ENCODE measurements at regions not wholly inside any gene's neighbourhood (a gene's known extent, or its start where the extent isn't known, plus 50 kb on each side); places are given as distances from the start of the nearest gene placed in this dataset.

DNA sequence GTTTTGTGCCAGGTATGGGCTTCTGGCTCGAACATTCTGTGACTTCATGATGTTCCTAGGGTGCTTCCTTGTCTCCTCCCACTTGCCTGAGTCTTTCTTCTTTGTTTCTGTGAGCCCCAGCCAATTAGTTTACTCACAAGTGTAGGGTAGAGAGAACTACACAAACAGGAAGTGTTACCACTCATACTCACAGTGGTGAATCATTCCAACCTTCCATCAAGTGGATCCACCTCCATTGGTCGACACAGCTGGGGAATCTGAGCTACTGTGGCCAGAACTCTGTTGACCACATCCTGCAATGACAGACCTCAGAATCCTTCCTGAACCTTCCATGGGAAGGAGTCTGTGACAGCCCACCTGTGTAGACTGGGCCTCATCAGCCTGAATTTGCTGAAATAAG lies 76.8 kb downstream of the UNC5CL start:
- DNase-seq, result peak in 1 of 9 donors; percentile 42
- H3K27ac ChIP-seq (ENCODE audit: low read depth, low read length), result no peak overlapping the region
- Mint-ChIP-seq H3K27me3 (no peaks in the 10 kb centered on the region), H3K27ac (peak overlapping the region in 1 of 9 donors; percentile 58), H3K4me3 (peak overlapping the region in 1 of 10 donors; percentile 9), H3K36me3 (no peaks in the 10 kb centered on the region), H3K4me1 (peaks cover 0 to 22% (median 0%) of the 10 kb centered on the region in 7 donors), H3K9me3 (no peaks in the 10 kb centered on the region)
- no peaks in the 10 kb centered on the region for H3K36me3 ChIP-seq (ENCODE audit: control insufficient read depth in 2 of 3, insufficient read depth in 3 of 3, low read length in 3 of 3)
- no peak overlapping the region for H3K4me3 ChIP-seq (ENCODE audit: low read length)
- ATAC-seq, result peak; percentile 55
- ChIA-PET CTCF (no interaction called here), POLR2A (no interaction called here)
- intact Hi-C loops (cut with micrococcal nuclease), result no loop called here
- no peaks in the 10 kb centered on the region for H3K4me1 ChIP-seq (ENCODE audit: control insufficient read depth in 2 of 2, insufficient read depth in 2 of 2, low read length in 2 of 2)
- no peaks in the 10 kb centered on the region for H3K27me3 ChIP-seq (ENCODE audit: control insufficient read depth in 2 of 2, insufficient read depth in 2 of 2, low read length in 2 of 2)
- H3K9me3 ChIP-seq (ENCODE audit: control insufficient read depth in 2 of 3, low read length in 3 of 3), result no peaks in the 10 kb centered on the region

- intact Hi-C loops (cut with micrococcal nuclease), result no loop called here
- no peaks in the 10 kb centered on the region for H3K27me3 Mint-ChIP-seq
- H3K9me3 Mint-ChIP-seq, result no peaks in the 10 kb centered on the region
- no peak for ATAC-seq
- Histone ChIP-seq H3K9me3 (ENCODE audit: control insufficient read depth in 2 of 3, low read length in 3 of 3) (no peaks in the 10 kb centered on the region), H3K4me1 (ENCODE audit: control insufficient read depth in 2 of 2, insufficient read depth in 2 of 2, low read length in 2 of 2) (no peaks in the 10 kb centered on the region), H3K27me3 (ENCODE audit: control insufficient read depth in 2 of 2, insufficient read depth in 2 of 2, low read length in 2 of 2) (no peaks in the 10 kb centered on the region), H3K36me3 (ENCODE audit: control insufficient read depth in 2 of 3, insufficient read depth in 3 of 3, low read length in 3 of 3) (no peaks in the 10 kb centered on the region), H3K27ac (ENCODE audit: low read depth, low read length) (no peak overlapping the region), H3K4me3 (ENCODE audit: low read length) (no peak overlapping the region)
- POLR2A ChIA-PET, result no interaction called here
- CTCF ChIA-PET, result no interaction called here
- peak overlapping the region in 1 of 10 donors; percentile 9 for H3K4me3 Mint-ChIP-seq
- no peak for DNase-seq
- H3K36me3 Mint-ChIP-seq, result no peaks in the 10 kb centered on the region
- peak overlapping the region in 1 of 9 donors; percentile 58 for H3K27ac Mint-ChIP-seq
- H3K4me1 Mint-ChIP-seq, result peaks cover 0 to 22% (median 0%) of the 10 kb centered on the region in 7 donors
These were observed 77.2 kb downstream of the UNC5CL start for GRCh38 chr6:40961831-40962230.

GRCh38 chr6:40960742-40961430 lies 78.1 kb downstream of the UNC5CL start:
- POLR2A ChIA-PET, result no interaction called here
- Histone ChIP-seq H3K27ac (ENCODE audit: low read depth, low read length) (no peak overlapping the region), H3K4me1 (ENCODE audit: control insufficient read depth in 2 of 2, insufficient read depth in 2 of 2, low read length in 2 of 2) (no peaks in the 10 kb centered on the region), H3K36me3 (ENCODE audit: control insufficient read depth in 2 of 3, insufficient read depth in 3 of 3, low read length in 3 of 3) (no peaks in the 10 kb centered on the region), H3K27me3 (ENCODE audit: control insufficient read depth in 2 of 2, insufficient read depth in 2 of 2, low read length in 2 of 2) (no peaks in the 10 kb centered on the region), H3K9me3 (ENCODE audit: control insufficient read depth in 2 of 3, low read length in 3 of 3) (no peaks in the 10 kb centered on the region), H3K4me3 (ENCODE audit: low read length) (no peak overlapping the region)
- Mint-ChIP-seq H3K4me3 (no peak overlapping the region), H3K27ac (no peak overlapping the region), H3K36me3 (no peaks in the 10 kb centered on the region), H3K9me3 (no peaks in the 10 kb centered on the region), H3K27me3 (peaks cover 0 to 5% (median 0%) of the 10 kb centered on the region in 5 donors), H3K4me1 (peaks cover 0 to 22% (median 0%) of the 10 kb centered on the region in 7 donors)
- intact Hi-C loops (cut with micrococcal nuclease), result no loop called here
- DNase-seq, result no peak
- CTCF ChIA-PET, result no interaction called here
- no peak for ATAC-seq

GRCh38 chr6:40959781-40960327 lies 79.2 kb downstream of the UNC5CL start:
- CTCF ChIA-PET, result no interaction called here
- Mint-ChIP-seq H3K9me3 (no peaks in the 10 kb centered on the region), H3K27me3 (peaks cover 0 to 5% (median 0%) of the 10 kb centered on the region in 5 donors), H3K27ac (no peak overlapping the region), H3K4me1 (peaks cover 0 to 22% (median 0%) of the 10 kb centered on the region in 7 donors), H3K36me3 (no peaks in the 10 kb centered on the region), H3K4me3 (no peak overlapping the region)
- no peak for DNase-seq
- H3K27ac ChIP-seq (ENCODE audit: low read depth, low read length), result no peak overlapping the region
- no peak for ATAC-seq
- H3K9me3 ChIP-seq (ENCODE audit: control insufficient read depth in 2 of 3, low read length in 3 of 3), result no peaks in the 10 kb centered on the region
- no peaks in the 10 kb centered on the region for H3K4me1 ChIP-seq (ENCODE audit: control insufficient read depth in 2 of 2, insufficient read depth in 2 of 2, low read length in 2 of 2)
- POLR2A ChIA-PET, result no interaction called here
- no peak overlapping the region for H3K4me3 ChIP-seq (ENCODE audit: low read length)
- intact Hi-C loops (cut with micrococcal nuclease), result no loop called here
- no peaks in the 10 kb centered on the region for H3K36me3 ChIP-seq (ENCODE audit: control insufficient read depth in 2 of 3, insufficient read depth in 3 of 3, low read length in 3 of 3)
- H3K27me3 ChIP-seq (ENCODE audit: control insufficient read depth in 2 of 2, insufficient read depth in 2 of 2, low read length in 2 of 2), result no peaks in the 10 kb centered on the region

DNA sequence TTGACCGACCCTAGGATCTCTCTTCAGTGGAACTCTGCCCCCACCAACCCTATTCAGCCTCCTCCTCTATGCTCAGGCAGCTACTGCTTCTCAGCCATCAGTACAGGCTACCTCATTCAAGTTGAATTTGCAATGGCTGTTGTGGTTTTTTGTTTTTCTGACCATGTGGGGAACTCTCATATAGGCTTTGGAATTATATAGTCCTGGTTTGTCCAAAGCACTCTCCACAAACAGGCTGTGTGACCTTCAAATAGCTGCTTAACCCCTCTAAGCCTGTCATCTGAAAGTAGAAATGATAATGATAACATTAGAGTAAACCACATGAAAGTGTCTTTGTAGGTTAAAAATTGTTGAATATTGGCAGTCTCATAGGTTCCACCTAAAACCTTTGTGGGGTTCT lies 80.3 kb downstream of the UNC5CL start:
- no peaks in the 10 kb centered on the region for H3K4me1 ChIP-seq (ENCODE audit: control insufficient read depth in 2 of 2, insufficient read depth in 2 of 2, low read length in 2 of 2)
- CTCF ChIA-PET, result no interaction called here
- no peaks in the 10 kb centered on the region for H3K27me3 ChIP-seq (ENCODE audit: control insufficient read depth in 2 of 2, insufficient read depth in 2 of 2, low read length in 2 of 2)
- Mint-ChIP-seq H3K27me3 (peaks cover 0 to 7% (median 5%) of the 10 kb centered on the region in 5 donors), H3K27ac (no peak overlapping the region), H3K4me3 (no peak overlapping the region), H3K4me1 (peaks cover 0 to 22% (median 0%) of the 10 kb centered on the region in 7 donors), H3K36me3 (no peaks in the 10 kb centered on the region), H3K9me3 (no peaks in the 10 kb centered on the region)
- POLR2A ChIA-PET, result no interaction called here
- H3K9me3 ChIP-seq (ENCODE audit: control insufficient read depth in 2 of 3, low read length in 3 of 3), result no peaks in the 10 kb centered on the region
- H3K4me3 ChIP-seq (ENCODE audit: low read length), result no peak overlapping the region
- H3K36me3 ChIP-seq (ENCODE audit: control insufficient read depth in 2 of 3, insufficient read depth in 3 of 3, low read length in 3 of 3), result no peaks in the 10 kb centered on the region
- intact Hi-C loops (cut with micrococcal nuclease), result no loop called here
- no peak for ATAC-seq
- no peak overlapping the region for H3K27ac ChIP-seq (ENCODE audit: low read depth, low read length)
- DNase-seq, result no peak

DNA sequence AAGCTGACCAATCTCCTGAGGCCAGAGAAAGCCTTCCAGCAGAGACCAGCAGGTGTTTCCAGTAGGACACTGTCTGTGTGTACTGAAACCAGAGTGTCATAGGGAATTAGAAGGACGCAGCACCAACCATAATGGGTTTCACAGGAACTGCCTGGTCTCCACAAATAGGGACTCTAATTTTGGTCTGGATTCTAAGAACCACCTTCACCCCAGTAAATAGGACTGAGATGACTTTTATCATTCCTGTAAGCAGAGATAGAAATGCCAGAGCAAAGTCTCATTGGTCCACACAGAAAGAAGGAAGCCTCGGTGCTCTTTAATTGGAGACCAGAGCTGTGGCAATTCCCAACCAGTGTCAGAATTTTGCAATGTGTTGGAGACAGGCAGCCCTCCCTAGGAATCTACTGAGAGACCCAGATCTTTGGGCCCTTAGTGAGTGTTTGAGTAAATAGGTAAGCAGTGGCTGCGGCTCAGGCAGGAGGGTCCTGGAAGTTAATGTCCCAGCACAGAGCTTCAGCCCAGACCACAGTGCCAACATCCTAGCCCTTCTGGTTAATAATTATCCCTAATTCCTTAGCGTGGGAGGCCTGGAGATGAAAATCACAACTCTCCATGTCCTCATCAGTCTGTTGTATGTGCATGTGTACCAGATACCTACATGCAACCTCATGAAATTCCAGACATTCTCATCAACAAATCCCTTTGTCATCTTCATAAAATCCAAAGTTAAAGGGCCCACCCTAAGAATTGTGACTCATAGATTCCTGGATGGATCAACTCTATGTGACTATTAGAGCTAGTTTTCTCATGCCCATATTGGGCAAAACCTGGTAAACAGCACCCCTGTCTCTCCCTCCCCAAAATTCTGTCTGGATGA lies 81.2 kb downstream of the UNC5CL start:
- Histone ChIP-seq H3K4me3 (ENCODE audit: low read length) (no peak overlapping the region), H3K4me1 (ENCODE audit: control insufficient read depth in 2 of 2, insufficient read depth in 2 of 2, low read length in 2 of 2) (no peaks in the 10 kb centered on the region), H3K27me3 (ENCODE audit: control insufficient read depth in 2 of 2, insufficient read depth in 2 of 2, low read length in 2 of 2) (no peaks in the 10 kb centered on the region), H3K36me3 (ENCODE audit: control insufficient read depth in 2 of 3, insufficient read depth in 3 of 3, low read length in 3 of 3) (no peaks in the 10 kb centered on the region), H3K27ac (ENCODE audit: low read depth, low read length) (no peak overlapping the region), H3K9me3 (ENCODE audit: control insufficient read depth in 2 of 3, low read length in 3 of 3) (no peaks in the 10 kb centered on the region)
- Mint-ChIP-seq H3K9me3 (no peaks in the 10 kb centered on the region), H3K36me3 (no peaks in the 10 kb centered on the region), H3K4me1 (peaks cover 0 to 18% (median 0%) of the 10 kb centered on the region in 7 donors), H3K27ac (no peak overlapping the region), H3K4me3 (no peak overlapping the region), H3K27me3 (peaks cover 0 to 8% (median 5%) of the 10 kb centered on the region in 5 donors)
- CTCF ChIA-PET, result interaction anchor here (0.6 kb wide), 1 partner anchor 81 kb away, joined by 3 read pairs; the partner anchor contains the start of gene UNC5CL
- intact Hi-C loops (cut with micrococcal nuclease), result no loop called here
- no peak for ATAC-seq
- no peak for DNase-seq
- POLR2A ChIA-PET, result no interaction called here

Measured in naive thymus-derived CD4-positive, alpha-beta T cell (primary cell).